ENCODE measurements at regions not wholly inside any gene's neighbourhood (a gene's known extent, or its start where the extent isn't known, plus 50 kb on each side); places are given as distances from the start of the nearest gene placed in this dataset.

DNA sequence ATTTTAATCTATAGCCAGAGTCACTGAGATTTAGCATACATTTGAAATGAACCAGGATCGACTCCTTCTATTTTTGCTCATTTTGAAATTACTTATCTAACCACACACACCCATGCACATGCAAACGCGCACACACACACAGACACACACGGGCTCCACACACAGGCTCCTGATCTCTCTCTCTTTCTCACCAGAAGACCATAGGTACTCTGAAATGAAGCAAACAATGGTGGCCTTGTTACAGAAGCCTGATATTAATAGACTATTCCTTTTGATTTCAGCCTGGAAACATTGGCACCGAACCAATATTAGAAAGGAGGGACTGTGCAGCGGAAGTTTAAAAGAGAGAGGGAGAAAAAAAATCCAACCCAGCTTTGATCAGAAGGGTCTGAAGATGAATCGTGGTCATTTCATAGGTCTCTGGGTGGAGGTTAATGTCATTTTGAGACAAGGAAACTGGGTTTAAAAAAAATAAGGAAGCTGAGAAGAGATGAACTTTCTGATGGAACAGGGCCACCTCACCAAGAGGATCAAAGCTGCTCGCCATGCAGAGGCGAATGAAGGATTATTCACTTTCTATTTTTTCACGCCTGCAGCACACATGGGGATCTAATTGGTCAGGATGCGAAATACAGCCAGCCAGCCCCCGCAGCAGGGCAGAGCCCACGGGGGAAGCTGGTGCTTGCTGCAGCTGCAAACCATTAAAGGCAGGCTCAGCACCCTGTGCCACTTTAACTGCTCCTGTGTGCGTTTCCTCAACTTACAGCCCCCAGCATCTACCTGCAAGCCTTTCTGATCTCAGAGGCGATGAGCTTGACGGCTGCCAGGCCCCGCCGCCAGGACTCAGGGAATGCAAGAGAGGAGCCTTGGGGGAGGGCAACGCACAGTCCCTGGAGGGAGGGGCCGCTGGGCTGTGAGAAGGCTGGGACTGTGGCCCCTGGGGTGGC, 88.8 kb downstream of the HES1 start:
- Histone ChIP-seq H3K36me3 (replicated peaks; ENCODE audit: low read depth, low read length) (no peaks in the 10 kb centered on the region), H3K4me3 (ENCODE audit: low read length) (peak overlapping the region; percentile 54), H3K79me2 (ENCODE audit: low read length) (no peaks in the 10 kb centered on the region), H3K27ac (ENCODE audit: low read length) (no peak overlapping the region), H3K4me1 (ENCODE audit: low read length) (peaks cover 16% of the 10 kb centered on the region), H3K9ac (ENCODE audit: low read length) (no peak overlapping the region), H3K4me2 (ENCODE audit: low read length) (peak overlapping the region; percentile 69), H3K27me3 (ENCODE audit: low read depth, low read length) (peaks cover 29% of the 10 kb centered on the region), H2AFZ (ENCODE audit: low read depth, low read length) (peak overlapping the region; percentile 80), H3K9me3 (ENCODE audit: insufficient read depth, low read length) (no peaks in the 10 kb centered on the region), H4K20me1 (ENCODE audit: insufficient read depth, low read length) (no peaks in the 10 kb centered on the region)
- no peak for TF ChIP-seq EZH2phosphoT487 (IDR thresholded peaks at IDR 0.05; ENCODE audit: low read depth)
- TF ChIP-seq, protein P1, sequence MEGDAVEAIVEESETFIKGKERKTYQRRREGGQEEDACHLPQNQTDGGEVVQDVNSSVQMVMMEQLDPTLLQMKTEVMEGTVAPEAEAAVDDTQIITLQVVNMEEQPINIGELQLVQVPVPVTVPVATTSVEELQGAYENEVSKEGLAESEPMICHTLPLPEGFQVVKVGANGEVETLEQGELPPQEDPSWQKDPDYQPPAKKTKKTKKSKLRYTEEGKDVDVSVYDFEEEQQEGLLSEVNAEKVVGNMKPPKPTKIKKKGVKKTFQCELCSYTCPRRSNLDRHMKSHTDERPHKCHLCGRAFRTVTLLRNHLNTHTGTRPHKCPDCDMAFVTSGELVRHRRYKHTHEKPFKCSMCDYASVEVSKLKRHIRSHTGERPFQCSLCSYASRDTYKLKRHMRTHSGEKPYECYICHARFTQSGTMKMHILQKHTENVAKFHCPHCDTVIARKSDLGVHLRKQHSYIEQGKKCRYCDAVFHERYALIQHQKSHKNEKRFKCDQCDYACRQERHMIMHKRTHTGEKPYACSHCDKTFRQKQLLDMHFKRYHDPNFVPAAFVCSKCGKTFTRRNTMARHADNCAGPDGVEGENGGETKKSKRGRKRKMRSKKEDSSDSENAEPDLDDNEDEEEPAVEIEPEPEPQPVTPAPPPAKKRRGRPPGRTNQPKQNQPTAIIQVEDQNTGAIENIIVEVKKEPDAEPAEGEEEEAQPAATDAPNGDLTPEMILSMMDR (IDR thresholded peaks at IDR 0.05; ENCODE audit: low read depth, low read length) = no peak

GRCh38 chr3:194225418-194225812, 89.5 kb downstream of the HES1 start:
- no peak overlapping the region for H2AFZ ChIP-seq (ENCODE audit: low read depth, low read length)
- H3K9me3 ChIP-seq (ENCODE audit: insufficient read depth, low read length) = no peaks in the 10 kb centered on the region

GRCh38 chr3:194225988-194226663, 90.2 kb downstream of the HES1 start:
- no peak overlapping the region for H3K9ac ChIP-seq (ENCODE audit: low read length)
- H3K4me2 ChIP-seq (ENCODE audit: low read length) = no peak overlapping the region
- TF ChIP-seq EZH2phosphoT487 (IDR thresholded peaks at IDR 0.05; ENCODE audit: low read depth) = no peak
- TF ChIP-seq, protein P1 (IDR thresholded peaks at IDR 0.05; ENCODE audit: low read depth, low read length) = no peak

More at GRCh38 chr3:194225418-194225812, 89.5 kb downstream of the HES1 start:
- TF ChIP-seq EZH2phosphoT487 (IDR thresholded peaks at IDR 0.05; ENCODE audit: low read depth) = no peak
- TF ChIP-seq, protein P1 (IDR thresholded peaks at IDR 0.05; ENCODE audit: low read depth, low read length) = no peak
- Histone ChIP-seq H4K20me1 (ENCODE audit: insufficient read depth, low read length) (no peaks in the 10 kb centered on the region), H3K36me3 (replicated peaks; ENCODE audit: low read depth, low read length) (no peaks in the 10 kb centered on the region), H3K4me3 (ENCODE audit: low read length) (no peak overlapping the region), H3K27me3 (ENCODE audit: low read depth, low read length) (peaks cover 29% of the 10 kb centered on the region), H3K4me2 (ENCODE audit: low read length) (no peak overlapping the region), H3K27ac (ENCODE audit: low read length) (no peak overlapping the region), H3K9ac (ENCODE audit: low read length) (no peak overlapping the region), H3K4me1 (ENCODE audit: low read length) (peaks cover 16% of the 10 kb centered on the region), H3K79me2 (ENCODE audit: low read length) (no peaks in the 10 kb centered on the region)

More at GRCh38 chr3:194225988-194226663, 90.2 kb downstream of the HES1 start:
- no peaks in the 10 kb centered on the region for H3K36me3 ChIP-seq (replicated peaks; ENCODE audit: low read depth, low read length)
- H3K4me3 ChIP-seq (ENCODE audit: low read length) = no peak overlapping the region
- H3K79me2 ChIP-seq (ENCODE audit: low read length) = no peaks in the 10 kb centered on the region
- H4K20me1 ChIP-seq (ENCODE audit: insufficient read depth, low read length) = no peaks in the 10 kb centered on the region
- H3K27ac ChIP-seq (ENCODE audit: low read length) = no peak overlapping the region
- H3K9me3 ChIP-seq (ENCODE audit: insufficient read depth, low read length) = no peaks in the 10 kb centered on the region
- no peak overlapping the region for H2AFZ ChIP-seq (ENCODE audit: low read depth, low read length)
- H3K4me1 ChIP-seq (ENCODE audit: low read length) = peaks cover 16% of the 10 kb centered on the region
- peaks cover 29% of the 10 kb centered on the region for H3K27me3 ChIP-seq (ENCODE audit: low read depth, low read length)
